ENCODE measurements at regions not wholly inside any gene's neighbourhood (a gene's known extent, or its start where the extent isn't known, plus 50 kb on each side); places are given as distances from the start of the nearest gene placed in this dataset.

DNA sequence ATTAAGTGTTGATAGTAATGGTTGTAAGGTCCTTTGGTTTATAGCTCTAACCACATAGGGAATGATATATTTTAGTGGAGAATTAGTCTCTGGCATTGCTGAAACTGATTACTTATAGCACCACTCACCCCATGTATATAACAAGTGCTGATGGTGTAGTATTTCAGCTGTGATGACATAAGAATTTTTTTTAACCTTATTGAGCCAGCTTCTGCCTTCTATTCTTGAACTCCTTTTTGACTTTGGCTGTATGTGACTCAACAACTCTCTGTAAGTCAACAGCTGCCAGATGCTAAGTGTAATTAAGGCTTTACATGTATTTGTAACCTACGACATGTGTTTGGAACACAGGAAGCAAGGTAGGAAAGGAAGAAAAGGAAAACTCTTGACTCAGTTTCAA is 929.6 kb upstream of the WWC1 start (continued):
- TF ChIP-seq, protein P1, sequence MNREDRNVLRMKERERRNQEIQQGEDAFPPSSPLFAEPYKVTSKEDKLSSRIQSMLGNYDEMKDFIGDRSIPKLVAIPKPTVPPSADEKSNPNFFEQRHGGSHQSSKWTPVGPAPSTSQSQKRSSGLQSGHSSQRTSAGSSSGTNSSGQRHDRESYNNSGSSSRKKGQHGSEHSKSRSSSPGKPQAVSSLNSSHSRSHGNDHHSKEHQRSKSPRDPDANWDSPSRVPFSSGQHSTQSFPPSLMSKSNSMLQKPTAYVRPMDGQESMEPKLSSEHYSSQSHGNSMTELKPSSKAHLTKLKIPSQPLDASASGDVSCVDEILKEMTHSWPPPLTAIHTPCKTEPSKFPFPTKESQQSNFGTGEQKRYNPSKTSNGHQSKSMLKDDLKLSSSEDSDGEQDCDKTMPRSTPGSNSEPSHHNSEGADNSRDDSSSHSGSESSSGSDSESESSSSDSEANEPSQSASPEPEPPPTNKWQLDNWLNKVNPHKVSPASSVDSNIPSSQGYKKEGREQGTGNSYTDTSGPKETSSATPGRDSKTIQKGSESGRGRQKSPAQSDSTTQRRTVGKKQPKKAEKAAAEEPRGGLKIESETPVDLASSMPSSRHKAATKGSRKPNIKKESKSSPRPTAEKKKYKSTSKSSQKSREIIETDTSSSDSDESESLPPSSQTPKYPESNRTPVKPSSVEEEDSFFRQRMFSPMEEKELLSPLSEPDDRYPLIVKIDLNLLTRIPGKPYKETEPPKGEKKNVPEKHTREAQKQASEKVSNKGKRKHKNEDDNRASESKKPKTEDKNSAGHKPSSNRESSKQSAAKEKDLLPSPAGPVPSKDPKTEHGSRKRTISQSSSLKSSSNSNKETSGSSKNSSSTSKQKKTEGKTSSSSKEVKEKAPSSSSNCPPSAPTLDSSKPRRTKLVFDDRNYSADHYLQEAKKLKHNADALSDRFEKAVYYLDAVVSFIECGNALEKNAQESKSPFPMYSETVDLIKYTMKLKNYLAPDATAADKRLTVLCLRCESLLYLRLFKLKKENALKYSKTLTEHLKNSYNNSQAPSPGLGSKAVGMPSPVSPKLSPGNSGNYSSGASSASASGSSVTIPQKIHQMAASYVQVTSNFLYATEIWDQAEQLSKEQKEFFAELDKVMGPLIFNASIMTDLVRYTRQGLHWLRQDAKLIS (CRISPR knock-in tag; IDR thresholded peaks at IDR 0.05; ENCODE audit: borderline replicate concordance) = no peak
- TF ChIP-seq TEAD4 (CRISPR knock-in tag; IDR thresholded peaks at IDR 0.05) = no peak
- TF ChIP-seq, protein P2, sequence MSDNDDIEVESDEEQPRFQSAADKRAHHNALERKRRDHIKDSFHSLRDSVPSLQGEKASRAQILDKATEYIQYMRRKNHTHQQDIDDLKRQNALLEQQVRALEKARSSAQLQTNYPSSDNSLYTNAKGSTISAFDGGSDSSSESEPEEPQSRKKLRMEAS (CRISPR knock-in tag; IDR thresholded peaks at IDR 0.05) = no peak
- TF ChIP-seq, protein P3, sequence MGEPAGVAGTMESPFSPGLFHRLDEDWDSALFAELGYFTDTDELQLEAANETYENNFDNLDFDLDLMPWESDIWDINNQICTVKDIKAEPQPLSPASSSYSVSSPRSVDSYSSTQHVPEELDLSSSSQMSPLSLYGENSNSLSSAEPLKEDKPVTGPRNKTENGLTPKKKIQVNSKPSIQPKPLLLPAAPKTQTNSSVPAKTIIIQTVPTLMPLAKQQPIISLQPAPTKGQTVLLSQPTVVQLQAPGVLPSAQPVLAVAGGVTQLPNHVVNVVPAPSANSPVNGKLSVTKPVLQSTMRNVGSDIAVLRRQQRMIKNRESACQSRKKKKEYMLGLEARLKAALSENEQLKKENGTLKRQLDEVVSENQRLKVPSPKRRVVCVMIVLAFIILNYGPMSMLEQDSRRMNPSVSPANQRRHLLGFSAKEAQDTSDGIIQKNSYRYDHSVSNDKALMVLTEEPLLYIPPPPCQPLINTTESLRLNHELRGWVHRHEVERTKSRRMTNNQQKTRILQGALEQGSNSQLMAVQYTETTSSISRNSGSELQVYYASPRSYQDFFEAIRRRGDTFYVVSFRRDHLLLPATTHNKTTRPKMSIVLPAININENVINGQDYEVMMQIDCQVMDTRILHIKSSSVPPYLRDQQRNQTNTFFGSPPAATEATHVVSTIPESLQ (CRISPR knock-in tag; IDR thresholded peaks at IDR 0.05) = no peak
- no peak for TF ChIP-seq CBFB (CRISPR knock-in tag; IDR thresholded peaks at IDR 0.05; ENCODE audit: low read depth)
- TF ChIP-seq ZNF317 (CRISPR knock-in tag; IDR thresholded peaks at IDR 0.05; ENCODE audit: borderline replicate concordance, low read depth) = no peak
- TF ChIP-seq NR3C1 (CRISPR knock-in tag; conservative IDR thresholded peaks at IDR 0.05; ENCODE audit: low read depth) = no peak
- TF ChIP-seq, protein P4, sequence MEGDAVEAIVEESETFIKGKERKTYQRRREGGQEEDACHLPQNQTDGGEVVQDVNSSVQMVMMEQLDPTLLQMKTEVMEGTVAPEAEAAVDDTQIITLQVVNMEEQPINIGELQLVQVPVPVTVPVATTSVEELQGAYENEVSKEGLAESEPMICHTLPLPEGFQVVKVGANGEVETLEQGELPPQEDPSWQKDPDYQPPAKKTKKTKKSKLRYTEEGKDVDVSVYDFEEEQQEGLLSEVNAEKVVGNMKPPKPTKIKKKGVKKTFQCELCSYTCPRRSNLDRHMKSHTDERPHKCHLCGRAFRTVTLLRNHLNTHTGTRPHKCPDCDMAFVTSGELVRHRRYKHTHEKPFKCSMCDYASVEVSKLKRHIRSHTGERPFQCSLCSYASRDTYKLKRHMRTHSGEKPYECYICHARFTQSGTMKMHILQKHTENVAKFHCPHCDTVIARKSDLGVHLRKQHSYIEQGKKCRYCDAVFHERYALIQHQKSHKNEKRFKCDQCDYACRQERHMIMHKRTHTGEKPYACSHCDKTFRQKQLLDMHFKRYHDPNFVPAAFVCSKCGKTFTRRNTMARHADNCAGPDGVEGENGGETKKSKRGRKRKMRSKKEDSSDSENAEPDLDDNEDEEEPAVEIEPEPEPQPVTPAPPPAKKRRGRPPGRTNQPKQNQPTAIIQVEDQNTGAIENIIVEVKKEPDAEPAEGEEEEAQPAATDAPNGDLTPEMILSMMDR (IDR thresholded peaks at IDR 0.05) = no peak
- TF ChIP-seq, protein P5, sequence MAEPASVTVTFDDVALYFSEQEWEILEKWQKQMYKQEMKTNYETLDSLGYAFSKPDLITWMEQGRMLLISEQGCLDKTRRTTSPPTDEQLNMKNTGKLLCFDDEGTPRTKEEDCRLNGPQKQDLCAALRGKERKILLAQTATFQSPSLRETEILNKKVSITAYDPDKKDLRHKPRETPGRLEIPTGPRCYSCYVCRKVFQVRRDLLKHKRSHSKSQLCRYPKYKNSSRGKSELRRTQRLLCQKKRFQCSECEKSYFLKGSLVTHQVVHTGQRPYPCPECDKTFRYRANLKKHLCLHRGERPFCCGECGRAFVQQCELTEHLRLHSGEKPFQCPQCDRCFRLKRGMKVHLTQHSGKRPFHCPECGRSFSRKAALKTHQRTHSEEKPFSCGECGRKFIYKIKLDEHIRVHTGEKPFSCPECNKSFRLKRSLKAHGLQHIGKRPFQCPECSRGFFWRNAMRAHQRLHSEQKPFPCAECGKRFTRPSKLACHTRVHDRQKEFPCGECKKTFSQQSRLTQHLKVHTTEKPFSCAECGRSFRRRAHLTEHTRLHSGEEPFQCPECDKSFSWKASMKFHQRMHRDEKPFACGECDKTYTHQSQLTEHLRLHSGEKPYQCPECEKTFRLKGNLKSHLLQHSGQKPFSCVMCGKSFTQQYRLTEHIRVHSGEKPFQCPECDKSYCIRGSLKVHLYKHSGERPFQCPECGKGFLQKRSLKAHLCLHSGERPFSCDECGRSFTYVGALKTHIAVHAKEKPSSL (CRISPR knock-in tag; conservative IDR thresholded peaks at IDR 0.05) = no peak
- TF ChIP-seq JUN (CRISPR knock-in tag; IDR thresholded peaks at IDR 0.05) = no peak
- TF ChIP-seq RELA (CRISPR knock-in tag; IDR thresholded peaks at IDR 0.05; ENCODE audit: borderline replicate concordance) = no peak
- TF ChIP-seq FOXK1 (CRISPR knock-in tag; IDR thresholded peaks at IDR 0.05) = no peak
- TF ChIP-seq MYBL2 (CRISPR knock-in tag; IDR thresholded peaks at IDR 0.05) = no peak
- TF ChIP-seq CREM (CRISPR knock-in tag; IDR thresholded peaks at IDR 0.05) = no peak
- TF ChIP-seq, protein P6, sequence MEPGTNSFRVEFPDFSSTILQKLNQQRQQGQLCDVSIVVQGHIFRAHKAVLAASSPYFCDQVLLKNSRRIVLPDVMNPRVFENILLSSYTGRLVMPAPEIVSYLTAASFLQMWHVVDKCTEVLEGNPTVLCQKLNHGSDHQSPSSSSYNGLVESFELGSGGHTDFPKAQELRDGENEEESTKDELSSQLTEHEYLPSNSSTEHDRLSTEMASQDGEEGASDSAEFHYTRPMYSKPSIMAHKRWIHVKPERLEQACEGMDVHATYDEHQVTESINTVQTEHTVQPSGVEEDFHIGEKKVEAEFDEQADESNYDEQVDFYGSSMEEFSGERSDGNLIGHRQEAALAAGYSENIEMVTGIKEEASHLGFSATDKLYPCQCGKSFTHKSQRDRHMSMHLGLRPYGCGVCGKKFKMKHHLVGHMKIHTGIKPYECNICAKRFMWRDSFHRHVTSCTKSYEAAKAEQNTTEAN (CRISPR knock-in tag; IDR thresholded peaks at IDR 0.05) = no peak

DNA sequence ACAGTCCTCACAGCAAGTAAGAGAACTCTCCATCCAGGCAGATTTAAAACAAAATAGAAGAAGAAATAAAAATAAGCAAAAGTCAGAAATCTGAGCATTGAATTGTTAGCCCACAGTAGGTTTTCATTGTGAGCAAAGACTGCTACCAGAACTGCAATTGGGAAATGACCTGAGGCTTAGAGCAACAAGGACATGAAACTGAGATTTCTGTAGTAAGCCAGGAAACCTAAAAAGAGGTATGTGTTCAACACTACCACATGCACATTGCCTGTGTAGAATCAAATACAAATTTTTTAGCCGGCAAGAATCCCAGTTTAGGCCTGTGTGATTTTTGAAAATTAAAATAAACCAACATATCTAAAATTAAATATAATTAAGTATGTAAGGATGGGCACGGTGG is 928.4 kb upstream of the WWC1 start:
- CTCF ChIA-PET = no interaction called here
- Mint-ChIP-seq H3K4me1 (peaks cover 4% of the 10 kb centered on the region; the same call in 1 of the 2 replicates), H3K27me3 (ENCODE audit: low read depth) (no peaks in the 10 kb centered on the region), H3K4me3 (no peak overlapping the region), H3K27ac (no peak overlapping the region), H3K9me3 (peaks cover 18% of the 10 kb centered on the region), H3K36me3 (peaks cover 17% of the 10 kb centered on the region)
- DNase-seq (ENCODE audit: low spot score) = no peak
- POLR2A ChIA-PET = interaction anchor here (0.7 kb wide), 1 partner anchor 59 kb away, joined by 7 read pairs; no protein-coding TSS in a partner anchor
- no peak for ATAC-seq
- TF ChIP-seq CBFB (CRISPR knock-in tag; IDR thresholded peaks at IDR 0.05; ENCODE audit: low read depth) = no peak
- TF ChIP-seq JUN (CRISPR knock-in tag; IDR thresholded peaks at IDR 0.05) = no peak
- TF ChIP-seq HMGA2 (CRISPR knock-in tag; IDR thresholded peaks at IDR 0.05) = no peak
- no peak for TF ChIP-seq SOX15 (CRISPR knock-in tag; IDR thresholded peaks at IDR 0.05)
- no peak for TF ChIP-seq ETV6 (CRISPR knock-in tag; IDR thresholded peaks at IDR 0.05)
- TF ChIP-seq, protein P7, sequence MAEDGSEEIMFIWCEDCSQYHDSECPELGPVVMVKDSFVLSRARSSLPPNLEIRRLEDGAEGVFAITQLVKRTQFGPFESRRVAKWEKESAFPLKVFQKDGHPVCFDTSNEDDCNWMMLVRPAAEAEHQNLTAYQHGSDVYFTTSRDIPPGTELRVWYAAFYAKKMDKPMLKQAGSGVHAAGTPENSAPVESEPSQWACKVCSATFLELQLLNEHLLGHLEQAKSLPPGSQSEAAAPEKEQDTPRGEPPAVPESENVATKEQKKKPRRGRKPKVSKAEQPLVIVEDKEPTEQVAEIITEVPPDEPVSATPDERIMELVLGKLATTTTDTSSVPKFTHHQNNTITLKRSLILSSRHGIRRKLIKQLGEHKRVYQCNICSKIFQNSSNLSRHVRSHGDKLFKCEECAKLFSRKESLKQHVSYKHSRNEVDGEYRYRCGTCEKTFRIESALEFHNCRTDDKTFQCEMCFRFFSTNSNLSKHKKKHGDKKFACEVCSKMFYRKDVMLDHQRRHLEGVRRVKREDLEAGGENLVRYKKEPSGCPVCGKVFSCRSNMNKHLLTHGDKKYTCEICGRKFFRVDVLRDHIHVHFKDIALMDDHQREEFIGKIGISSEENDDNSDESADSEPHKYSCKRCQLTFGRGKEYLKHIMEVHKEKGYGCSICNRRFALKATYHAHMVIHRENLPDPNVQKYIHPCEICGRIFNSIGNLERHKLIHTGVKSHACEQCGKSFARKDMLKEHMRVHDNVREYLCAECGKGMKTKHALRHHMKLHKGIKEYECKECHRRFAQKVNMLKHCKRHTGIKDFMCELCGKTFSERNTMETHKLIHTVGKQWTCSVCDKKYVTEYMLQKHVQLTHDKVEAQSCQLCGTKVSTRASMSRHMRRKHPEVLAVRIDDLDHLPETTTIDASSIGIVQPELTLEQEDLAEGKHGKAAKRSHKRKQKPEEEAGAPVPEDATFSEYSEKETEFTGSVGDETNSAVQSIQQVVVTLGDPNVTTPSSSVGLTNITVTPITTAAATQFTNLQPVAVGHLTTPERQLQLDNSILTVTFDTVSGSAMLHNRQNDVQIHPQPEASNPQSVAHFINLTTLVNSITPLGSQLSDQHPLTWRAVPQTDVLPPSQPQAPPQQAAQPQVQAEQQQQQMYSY (CRISPR knock-in tag; IDR thresholded peaks at IDR 0.05) = no peak
- TF ChIP-seq, protein P8, sequence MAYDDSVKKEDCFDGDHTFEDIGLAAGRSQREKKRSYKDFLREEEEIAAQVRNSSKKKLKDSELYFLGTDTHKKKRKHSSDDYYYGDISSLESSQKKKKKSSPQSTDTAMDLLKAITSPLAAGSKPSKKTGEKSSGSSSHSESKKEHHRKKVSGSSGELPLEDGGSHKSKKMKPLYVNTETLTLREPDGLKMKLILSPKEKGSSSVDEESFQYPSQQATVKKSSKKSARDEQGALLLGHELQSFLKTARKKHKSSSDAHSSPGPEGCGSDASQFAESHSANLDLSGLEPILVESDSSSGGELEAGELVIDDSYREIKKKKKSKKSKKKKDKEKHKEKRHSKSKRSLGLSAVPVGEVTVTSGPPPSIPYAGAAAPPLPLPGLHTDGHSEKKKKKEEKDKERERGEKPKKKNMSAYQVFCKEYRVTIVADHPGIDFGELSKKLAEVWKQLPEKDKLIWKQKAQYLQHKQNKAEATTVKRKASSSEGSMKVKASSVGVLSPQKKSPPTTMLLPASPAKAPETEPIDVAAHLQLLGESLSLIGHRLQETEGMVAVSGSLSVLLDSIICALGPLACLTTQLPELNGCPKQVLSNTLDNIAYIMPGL (CRISPR knock-in tag; IDR thresholded peaks at IDR 0.05) = no peak
